ENCODE measurements at regions not wholly inside any gene's neighbourhood (a gene's known extent, or its start where the extent isn't known, plus 50 kb on each side); places are given as distances from the start of the nearest gene placed in this dataset.

GRCh38 chr4:187188741-187189140, 465.1 kb upstream of the FAT1 start:
- no peaks in the 10 kb centered on the region for H3K9me3 ChIP-seq (ENCODE audit: control insufficient read depth, insufficient read depth, low read length)
- H3K4me3 ChIP-seq (ENCODE audit: low read length): no peak overlapping the region
- no peaks in the 10 kb centered on the region for H3K36me3 ChIP-seq (ENCODE audit: control insufficient read depth, insufficient read depth, low read length)
- no peak overlapping the region for H3K27ac ChIP-seq (ENCODE audit: low read length)
- no peak for DNase-seq (ENCODE audit: low read depth, low spot score)
- no peaks in the 10 kb centered on the region for H3K4me1 ChIP-seq (ENCODE audit: control insufficient read depth, insufficient read depth, low read length)
- H3K27me3 ChIP-seq (ENCODE audit: control insufficient read depth, insufficient read depth, low read length): no peaks in the 10 kb centered on the region
- WGBS (ENCODE audit: insufficient coverage, insufficient read length): no CpG with 5 or more reads among the region's 3 CpGs

GRCh38 chr4:187190390-187190789, 466.7 kb upstream of the FAT1 start:
- H3K4me3 ChIP-seq (ENCODE audit: low read length): no peak overlapping the region
- DNase-seq (ENCODE audit: low read depth, low spot score): no peak
- no peaks in the 10 kb centered on the region for H3K4me1 ChIP-seq (ENCODE audit: control insufficient read depth, insufficient read depth, low read length)
- no peak overlapping the region for H3K27ac ChIP-seq (ENCODE audit: low read length)
- no CpG with 5 or more reads among the region's 1 CpG for WGBS (ENCODE audit: insufficient coverage, insufficient read length)
- no peaks in the 10 kb centered on the region for H3K27me3 ChIP-seq (ENCODE audit: control insufficient read depth, insufficient read depth, low read length)
- H3K9me3 ChIP-seq (ENCODE audit: control insufficient read depth, insufficient read depth, low read length): no peaks in the 10 kb centered on the region
- no peaks in the 10 kb centered on the region for H3K36me3 ChIP-seq (ENCODE audit: control insufficient read depth, insufficient read depth, low read length)

DNA sequence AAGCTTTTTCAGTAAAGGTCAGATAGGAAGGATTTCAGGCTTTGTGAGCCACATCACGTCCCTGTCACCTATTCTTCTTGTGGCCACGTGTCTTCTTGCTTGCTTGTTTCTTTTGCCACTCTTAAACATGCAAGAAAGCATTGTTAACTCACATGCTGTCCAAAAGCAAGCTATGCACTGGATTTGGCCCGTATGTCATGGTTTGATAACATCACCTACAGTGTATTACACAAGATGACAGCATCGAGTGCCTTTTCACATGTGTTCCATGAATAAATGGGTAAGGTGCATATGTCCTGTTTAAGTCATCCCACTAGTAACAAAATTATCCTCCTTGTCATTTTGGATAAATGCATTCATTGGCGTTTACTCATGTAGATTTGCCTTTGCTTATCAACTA, 468.0 kb upstream of the FAT1 start:
- H3K27me3 ChIP-seq (ENCODE audit: control insufficient read depth, insufficient read depth, low read length): no peaks in the 10 kb centered on the region
- no CpG with 5 or more reads among the region's 5 CpGs for whole genome bisulfite sequencing (ENCODE audit: insufficient coverage, insufficient read length)

GRCh38 chr4:187192266-187192665, 468.6 kb upstream of the FAT1 start:
- Histone ChIP-seq H3K9me3 (ENCODE audit: control insufficient read depth, insufficient read depth, low read length) (no peaks in the 10 kb centered on the region), H3K4me3 (ENCODE audit: low read length) (no peak overlapping the region), H3K4me1 (ENCODE audit: control insufficient read depth, insufficient read depth, low read length) (no peaks in the 10 kb centered on the region), H3K36me3 (ENCODE audit: control insufficient read depth, insufficient read depth, low read length) (no peaks in the 10 kb centered on the region), H3K27ac (ENCODE audit: low read length) (no peak overlapping the region), H3K27me3 (ENCODE audit: control insufficient read depth, insufficient read depth, low read length) (no peaks in the 10 kb centered on the region)
- WGBS (ENCODE audit: insufficient coverage, insufficient read length): no CpG with 5 or more reads among the region's 9 CpGs
- no peak for DNase-seq (ENCODE audit: low read depth, low spot score)

More for the DNA sequence above, 468.0 kb upstream of the FAT1 start:
- Histone ChIP-seq H3K27ac (ENCODE audit: low read length) (no peak overlapping the region), H3K4me3 (ENCODE audit: low read length) (no peak overlapping the region), H3K36me3 (ENCODE audit: control insufficient read depth, insufficient read depth, low read length) (no peaks in the 10 kb centered on the region), H3K9me3 (ENCODE audit: control insufficient read depth, insufficient read depth, low read length) (no peaks in the 10 kb centered on the region), H3K4me1 (ENCODE audit: control insufficient read depth, insufficient read depth, low read length) (no peaks in the 10 kb centered on the region)
- DNase-seq (ENCODE audit: low read depth, low spot score): no peak

DNA sequence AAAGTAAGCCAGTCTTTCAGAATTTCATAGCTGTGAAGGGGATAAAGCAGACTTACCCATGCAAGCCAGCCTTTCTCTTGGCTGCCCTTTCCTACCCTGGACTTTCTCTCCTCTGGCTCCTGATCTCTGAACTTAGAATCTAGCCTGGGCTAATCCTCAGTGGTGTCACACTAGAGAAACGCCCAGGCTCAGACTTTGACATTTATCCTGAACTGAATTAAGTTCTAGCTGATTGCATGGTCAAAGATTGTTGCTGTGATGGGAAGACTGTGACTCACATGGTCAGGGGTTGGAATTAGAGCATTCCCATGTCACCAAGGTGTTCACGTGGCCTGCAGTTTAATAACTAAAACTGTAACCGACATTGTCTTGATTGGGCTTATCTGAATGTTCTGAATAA, 469.5 kb upstream of the FAT1 start:
- Histone ChIP-seq H3K4me3 (ENCODE audit: low read length) (no peak overlapping the region), H3K36me3 (ENCODE audit: control insufficient read depth, insufficient read depth, low read length) (no peaks in the 10 kb centered on the region)
- no CpG with 5 or more reads among the region's 3 CpGs for WGBS (ENCODE audit: insufficient coverage, insufficient read length)

DNA sequence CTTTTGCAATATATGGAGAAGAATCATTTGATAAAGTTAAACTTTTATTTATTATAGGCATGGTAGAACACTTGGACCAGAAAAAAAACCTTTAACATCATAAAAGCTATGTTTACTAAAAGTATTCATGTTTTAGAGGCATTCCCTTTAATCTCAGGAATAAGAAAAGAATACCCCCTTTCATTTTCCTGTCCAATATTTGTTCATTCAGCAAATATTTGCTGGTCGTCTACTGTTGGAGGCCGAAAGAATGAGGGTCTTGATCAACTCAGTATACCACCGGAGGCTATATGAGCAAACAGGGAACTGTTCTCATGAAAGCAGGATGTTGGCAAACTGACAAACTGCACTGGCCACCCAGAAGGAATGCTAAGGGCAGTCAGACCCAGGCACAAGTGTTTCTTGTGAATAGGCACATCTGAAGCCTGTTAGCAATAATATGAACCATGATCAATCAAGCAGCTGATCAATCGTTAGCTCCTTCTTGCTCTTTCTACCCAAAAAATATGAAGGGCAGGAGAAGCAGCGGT, 480.8 kb upstream of the FAT1 start:
- WGBS (ENCODE audit: insufficient coverage, insufficient read length): no CpG with 5 or more reads among the region's 5 CpGs
- DNase-seq (ENCODE audit: low read depth, low spot score): no peak
- Histone ChIP-seq H3K9me3 (ENCODE audit: control insufficient read depth, insufficient read depth, low read length) (no peaks in the 10 kb centered on the region), H3K4me3 (ENCODE audit: low read length) (no peak overlapping the region), H3K4me1 (ENCODE audit: control insufficient read depth, insufficient read depth, low read length) (no peaks in the 10 kb centered on the region), H3K36me3 (ENCODE audit: control insufficient read depth, insufficient read depth, low read length) (no peaks in the 10 kb centered on the region), H3K27ac (ENCODE audit: low read length) (no peak overlapping the region), H3K27me3 (ENCODE audit: control insufficient read depth, insufficient read depth, low read length) (no peaks in the 10 kb centered on the region)

More for the DNA sequence above, 469.5 kb upstream of the FAT1 start:
- H3K4me1 ChIP-seq (ENCODE audit: control insufficient read depth, insufficient read depth, low read length): no peaks in the 10 kb centered on the region
- no peak overlapping the region for H3K27ac ChIP-seq (ENCODE audit: low read length)
- no peak for DNase-seq (ENCODE audit: low read depth, low spot score)
- H3K9me3 ChIP-seq (ENCODE audit: control insufficient read depth, insufficient read depth, low read length): no peaks in the 10 kb centered on the region
- no peaks in the 10 kb centered on the region for H3K27me3 ChIP-seq (ENCODE audit: control insufficient read depth, insufficient read depth, low read length)

DNA sequence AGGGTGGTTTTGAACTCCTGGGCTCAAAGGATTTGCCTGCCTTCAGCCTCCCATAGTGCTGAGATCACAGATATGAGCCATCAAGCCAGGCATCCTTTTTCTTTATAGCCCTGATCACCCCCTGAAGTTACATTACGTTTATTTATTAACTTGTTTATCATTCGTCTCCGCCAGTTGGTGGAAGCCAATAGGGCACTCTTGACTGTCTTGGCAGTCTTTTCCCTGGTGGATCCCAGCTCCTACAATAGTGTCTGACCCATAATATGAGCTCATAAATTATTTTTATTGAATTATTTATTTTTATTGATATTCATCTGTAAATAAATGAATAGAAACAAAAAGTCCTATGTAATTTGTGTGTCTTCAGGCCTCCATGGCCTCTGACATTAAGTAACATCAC, 484.3 kb upstream of the FAT1 start:
- Histone ChIP-seq H3K4me3 (ENCODE audit: low read length) (no peak overlapping the region), H3K36me3 (ENCODE audit: control insufficient read depth, insufficient read depth, low read length) (no peaks in the 10 kb centered on the region), H3K27me3 (ENCODE audit: control insufficient read depth, insufficient read depth, low read length) (no peaks in the 10 kb centered on the region), H3K27ac (ENCODE audit: low read length) (no peak overlapping the region), H3K9me3 (ENCODE audit: control insufficient read depth, insufficient read depth, low read length) (no peaks in the 10 kb centered on the region), H3K4me1 (ENCODE audit: control insufficient read depth, insufficient read depth, low read length) (no peaks in the 10 kb centered on the region)
- WGBS (ENCODE audit: insufficient coverage, insufficient read length): no CpG with 5 or more reads among the region's 3 CpGs
- DNase-seq (ENCODE audit: low read depth, low spot score): no peak

DNA sequence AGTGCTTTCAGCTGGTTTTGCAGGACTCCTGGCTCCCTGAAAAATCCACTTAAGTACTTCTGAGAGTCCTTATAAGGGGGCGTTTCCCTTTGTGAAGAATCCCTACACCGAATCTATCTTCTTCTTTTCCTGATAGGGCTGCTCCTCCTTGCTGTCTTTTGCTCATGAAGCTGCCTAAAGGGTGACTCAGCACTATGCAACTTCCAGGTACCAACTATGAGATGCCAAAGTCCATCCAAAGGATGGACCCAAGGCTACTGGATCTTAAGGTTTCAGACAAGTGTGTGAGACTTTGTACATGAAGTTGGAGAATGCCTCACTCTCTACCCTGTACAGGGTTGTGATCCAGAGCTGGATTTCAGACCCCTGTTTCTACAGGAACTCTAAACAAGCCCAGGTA, 485.0 kb upstream of the FAT1 start:
- Histone ChIP-seq H3K27ac (ENCODE audit: low read length) (no peak overlapping the region), H3K4me3 (ENCODE audit: low read length) (no peak overlapping the region), H3K9me3 (ENCODE audit: control insufficient read depth, insufficient read depth, low read length) (no peaks in the 10 kb centered on the region), H3K27me3 (ENCODE audit: control insufficient read depth, insufficient read depth, low read length) (no peaks in the 10 kb centered on the region), H3K4me1 (ENCODE audit: control insufficient read depth, insufficient read depth, low read length) (no peaks in the 10 kb centered on the region), H3K36me3 (ENCODE audit: control insufficient read depth, insufficient read depth, low read length) (no peaks in the 10 kb centered on the region)
- DNase-seq (ENCODE audit: low read depth, low spot score): no peak
- WGBS (ENCODE audit: insufficient coverage, insufficient read length): no CpG with 5 or more reads among the region's 2 CpGs

GRCh38 chr4:187209921-187210613, 486.4 kb upstream of the FAT1 start:
- Histone ChIP-seq H3K27me3 (ENCODE audit: control insufficient read depth, insufficient read depth, low read length) (no peaks in the 10 kb centered on the region), H3K9me3 (ENCODE audit: control insufficient read depth, insufficient read depth, low read length) (no peaks in the 10 kb centered on the region), H3K27ac (ENCODE audit: low read length) (no peak overlapping the region), H3K4me3 (ENCODE audit: low read length) (no peak overlapping the region), H3K36me3 (ENCODE audit: control insufficient read depth, insufficient read depth, low read length) (no peaks in the 10 kb centered on the region), H3K4me1 (ENCODE audit: control insufficient read depth, insufficient read depth, low read length) (no peaks in the 10 kb centered on the region)
- no peak for DNase-seq (ENCODE audit: low read depth, low spot score)
- no CpG with 5 or more reads among the region's 11 CpGs for WGBS (ENCODE audit: insufficient coverage, insufficient read length)

- no CpG with 5 or more reads among the region's 9 CpGs for WGBS (ENCODE audit: insufficient coverage, insufficient read length)
Measured at GRCh38 chr4:187212446-187213080, 488.9 kb upstream of the FAT1 start.

DNA sequence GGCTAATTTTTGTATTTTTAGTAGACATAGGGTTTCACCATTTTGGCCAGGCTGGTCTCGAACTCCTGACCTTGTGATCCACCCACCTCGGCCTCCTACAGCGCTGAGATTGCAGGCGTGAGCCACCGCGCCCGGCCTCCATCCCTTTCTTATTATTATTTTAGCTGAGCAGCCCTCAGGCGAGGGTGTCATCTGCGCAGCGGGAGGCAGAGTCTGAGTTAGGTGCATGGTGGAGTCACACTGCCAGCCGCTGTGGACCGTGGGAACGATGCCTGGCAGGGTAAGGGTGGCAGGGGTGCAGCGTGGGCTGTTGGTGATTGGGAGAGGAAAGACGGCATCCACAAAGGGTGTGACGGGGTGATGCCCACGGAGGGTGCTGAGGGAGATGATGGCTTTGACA, 491.8 kb upstream of the FAT1 start:
- no CpG with 5 or more reads among the region's 17 CpGs for WGBS (ENCODE audit: insufficient coverage, insufficient read length)
- no peak overlapping the region for H3K4me3 ChIP-seq (ENCODE audit: low read length)
- no peaks in the 10 kb centered on the region for H3K4me1 ChIP-seq (ENCODE audit: control insufficient read depth, insufficient read depth, low read length)
- no peaks in the 10 kb centered on the region for H3K27me3 ChIP-seq (ENCODE audit: control insufficient read depth, insufficient read depth, low read length)
- H3K9me3 ChIP-seq (ENCODE audit: control insufficient read depth, insufficient read depth, low read length): no peaks in the 10 kb centered on the region
- DNase-seq (ENCODE audit: low read depth, low spot score): no peak
- no peak overlapping the region for H3K27ac ChIP-seq (ENCODE audit: low read length)
- H3K36me3 ChIP-seq (ENCODE audit: control insufficient read depth, insufficient read depth, low read length): no peaks in the 10 kb centered on the region

More at GRCh38 chr4:187212446-187213080, 488.9 kb upstream of the FAT1 start:
- H3K4me3 ChIP-seq (ENCODE audit: low read length): no peak overlapping the region
- no peaks in the 10 kb centered on the region for H3K9me3 ChIP-seq (ENCODE audit: control insufficient read depth, insufficient read depth, low read length)
- no peak overlapping the region for H3K27ac ChIP-seq (ENCODE audit: low read length)
- no peak for DNase-seq (ENCODE audit: low read depth, low spot score)
- no peaks in the 10 kb centered on the region for H3K27me3 ChIP-seq (ENCODE audit: control insufficient read depth, insufficient read depth, low read length)
- H3K36me3 ChIP-seq (ENCODE audit: control insufficient read depth, insufficient read depth, low read length): no peaks in the 10 kb centered on the region
- H3K4me1 ChIP-seq (ENCODE audit: control insufficient read depth, insufficient read depth, low read length): no peaks in the 10 kb centered on the region

Data from iPS DF 6.9 (cell line).